MM.1S (cell line): ENCODE measurements at regions not wholly inside any gene's neighbourhood (a gene's known extent, or its start where the extent isn't known, plus 50 kb on each side); places are given as distances from the start of the nearest gene placed in this dataset.

Experiments
- DNase-seq: peaks from one replicate; pipeline ENCODE4 v3.0.0-alpha.2; 2015
- H2AFZ ChIP-seq: fragments of 300-600 bp; sonication (generic); 2 replicates; pipeline ENCODE4 v1.6.0; 2016; ENCODE audit warnings: antibody characterized with exemption, low read length
- H3F3A ChIP-seq: fragments of 300-600 bp; sonication (generic); 2 replicates; pipeline ENCODE4 v1.6.1; 2016; ENCODE audit warnings: mild to moderate bottlenecking, antibody characterized with exemption, low read length, moderate library complexity, mixed read lengths; ENCODE audit not compliant: insufficient read depth
- H3K27ac ChIP-seq: fragments of 300-600 bp; sonication (generic); 2 replicates; pipeline ENCODE4 v1.5.1; 2016; ENCODE audit warnings: mild to moderate bottlenecking, low read length
- H3K27me3 ChIP-seq: fragments of 300-600 bp; sonication (generic); replicated peaks from 2 replicates; pipeline ENCODE4 v1.6.0; 2016; ENCODE audit warnings: low read length; ENCODE audit not compliant: insufficient read depth
- H3K36me3 ChIP-seq: fragments of 300-600 bp; sonication (generic); replicated peaks from 2 replicates; pipeline ENCODE4 v1.6.1; 2016; ENCODE audit warnings: mild to moderate bottlenecking, low read length, mixed read lengths; ENCODE audit not compliant: insufficient read depth
- H3K4me1 ChIP-seq: fragments of 300-600 bp; sonication (generic); 2 replicates; pipeline ENCODE4 v1.6.1; 2016; ENCODE audit warnings: low read length, mixed read lengths
- H3K4me2 ChIP-seq: fragments of 300-600 bp; sonication (generic); 2 replicates; pipeline ENCODE4 v1.6.0; 2016; ENCODE audit warnings: low read depth, low read length
- H3K4me3 ChIP-seq: fragments of 300-600 bp; sonication (generic); 2 replicates; pipeline ENCODE4 v1.5.1; 2016; ENCODE audit warnings: low read length, mixed read lengths
- H3K79me2 ChIP-seq: fragments of 300-600 bp; sonication (generic); 2 replicates; pipeline ENCODE4 v1.6.1; 2016; ENCODE audit warnings: mixed run types, low read length, mixed read lengths
- H3K9ac ChIP-seq: fragments of 300-600 bp; sonication (generic); 2 replicates; pipeline ENCODE4 v1.6.1; 2016; ENCODE audit warnings: low read length, mixed read lengths
- H3K9me2 ChIP-seq: fragments of 300-600 bp; sonication (generic); replicated peaks from 2 replicates; pipeline ENCODE4 v1.6.1; 2016; ENCODE audit warnings: mild to moderate bottlenecking, low read length, mixed read lengths; ENCODE audit not compliant: insufficient read depth
- H3K9me3 ChIP-seq: fragments of 300-600 bp; sonication (generic); replicated peaks from 2 replicates; pipeline ENCODE4 v1.6.1; 2016; ENCODE audit warnings: mild to moderate bottlenecking, low read length, mixed read lengths; ENCODE audit not compliant: insufficient read depth
- H4K20me1 ChIP-seq: fragments of 300-600 bp; sonication (generic); 2 replicates; pipeline ENCODE4 v1.6.1; 2016; ENCODE audit warnings: mild to moderate bottlenecking, low read length, moderate library complexity, mixed read lengths; ENCODE audit not compliant: insufficient read depth
- EZH2 ChIP-seq: fragments of 300-600 bp; sonication (generic); optimal IDR thresholded peaks from 2 replicates; pipeline ENCODE3; 2017; ENCODE audit warnings: low read depth, mild to moderate bottlenecking, antibody characterized with exemption, low read length, mixed read lengths
- EZH2phosphoT487 ChIP-seq: fragments of 300-600 bp; sonication (generic); IDR thresholded peaks from 2 replicates; pipeline ENCODE4 v1.6.1; 2018; ENCODE audit warnings: antibody characterized with exemption, low read length
- TF ChIP-seq, protein P1 (sequence below): fragments of 300-600 bp; sonication (generic); IDR thresholded peaks from 2 replicates; pipeline ENCODE4 v1.5.1; 2016; ENCODE audit warnings: antibody characterized with exemption, low read length, mixed read lengths

- Histone ChIP-seq H3K9me3 (no peaks in the 10 kb centered on the region), H3K4me3 (no peak overlapping the region), H3K4me2 (no peak overlapping the region), H3K4me1 (no peaks in the 10 kb centered on the region), H4K20me1 (no peaks in the 10 kb centered on the region), H3K36me3 (no peaks in the 10 kb centered on the region), H3K27me3 (no peaks in the 10 kb centered on the region), H3K79me2 (no peaks in the 10 kb centered on the region), H2AFZ (no peak overlapping the region), H3K9ac (no peak overlapping the region), H3K9me2 (no peaks in the 10 kb centered on the region), H3K27ac (no peak overlapping the region), H3F3A (no peaks in the 10 kb centered on the region)
- TF ChIP-seq EZH2phosphoT487 (no peak), EZH2 (no peak)
- TF ChIP-seq, protein P1, sequence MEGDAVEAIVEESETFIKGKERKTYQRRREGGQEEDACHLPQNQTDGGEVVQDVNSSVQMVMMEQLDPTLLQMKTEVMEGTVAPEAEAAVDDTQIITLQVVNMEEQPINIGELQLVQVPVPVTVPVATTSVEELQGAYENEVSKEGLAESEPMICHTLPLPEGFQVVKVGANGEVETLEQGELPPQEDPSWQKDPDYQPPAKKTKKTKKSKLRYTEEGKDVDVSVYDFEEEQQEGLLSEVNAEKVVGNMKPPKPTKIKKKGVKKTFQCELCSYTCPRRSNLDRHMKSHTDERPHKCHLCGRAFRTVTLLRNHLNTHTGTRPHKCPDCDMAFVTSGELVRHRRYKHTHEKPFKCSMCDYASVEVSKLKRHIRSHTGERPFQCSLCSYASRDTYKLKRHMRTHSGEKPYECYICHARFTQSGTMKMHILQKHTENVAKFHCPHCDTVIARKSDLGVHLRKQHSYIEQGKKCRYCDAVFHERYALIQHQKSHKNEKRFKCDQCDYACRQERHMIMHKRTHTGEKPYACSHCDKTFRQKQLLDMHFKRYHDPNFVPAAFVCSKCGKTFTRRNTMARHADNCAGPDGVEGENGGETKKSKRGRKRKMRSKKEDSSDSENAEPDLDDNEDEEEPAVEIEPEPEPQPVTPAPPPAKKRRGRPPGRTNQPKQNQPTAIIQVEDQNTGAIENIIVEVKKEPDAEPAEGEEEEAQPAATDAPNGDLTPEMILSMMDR = no peak
- DNase-seq = no peak
These were observed 152.7 kb upstream of the ARHGAP28 start for GRCh38 chr18:6576718-6577375.

DNA sequence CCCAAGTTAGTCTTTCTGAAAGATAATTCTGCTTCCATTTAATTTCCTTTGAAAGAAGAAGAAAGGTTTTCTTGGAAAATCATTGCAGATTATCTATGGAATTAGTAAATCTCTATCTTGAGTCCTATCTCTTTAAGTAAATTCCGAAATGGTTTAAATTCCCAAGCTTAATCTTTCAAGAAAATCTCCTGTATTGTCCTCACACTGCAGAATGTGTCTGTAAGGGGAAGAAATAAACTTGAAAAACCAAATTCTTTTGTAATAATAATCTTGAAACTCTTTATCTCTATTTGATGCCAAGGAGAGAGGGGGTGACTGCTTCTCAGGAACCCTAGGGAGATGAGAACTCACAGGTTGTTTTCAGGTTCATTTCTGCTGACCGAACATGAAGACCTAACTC is 150.8 kb upstream of the ARHGAP28 start:
- Histone ChIP-seq H4K20me1 (no peaks in the 10 kb centered on the region), H3K9me3 (no peaks in the 10 kb centered on the region), H3K36me3 (no peaks in the 10 kb centered on the region), H3K27ac (no peak overlapping the region), H3K79me2 (no peaks in the 10 kb centered on the region), H3K4me3 (no peak overlapping the region), H3K4me2 (no peak overlapping the region), H3K9me2 (no peaks in the 10 kb centered on the region), H3K4me1 (no peaks in the 10 kb centered on the region), H3K27me3 (no peaks in the 10 kb centered on the region), H3F3A (no peaks in the 10 kb centered on the region), H3K9ac (no peak overlapping the region), H2AFZ (no peak overlapping the region)
- no peak for TF ChIP-seq EZH2phosphoT487
- TF ChIP-seq EZH2 = no peak
- TF ChIP-seq, protein P1 = no peak
- DNase-seq = no peak

DNA sequence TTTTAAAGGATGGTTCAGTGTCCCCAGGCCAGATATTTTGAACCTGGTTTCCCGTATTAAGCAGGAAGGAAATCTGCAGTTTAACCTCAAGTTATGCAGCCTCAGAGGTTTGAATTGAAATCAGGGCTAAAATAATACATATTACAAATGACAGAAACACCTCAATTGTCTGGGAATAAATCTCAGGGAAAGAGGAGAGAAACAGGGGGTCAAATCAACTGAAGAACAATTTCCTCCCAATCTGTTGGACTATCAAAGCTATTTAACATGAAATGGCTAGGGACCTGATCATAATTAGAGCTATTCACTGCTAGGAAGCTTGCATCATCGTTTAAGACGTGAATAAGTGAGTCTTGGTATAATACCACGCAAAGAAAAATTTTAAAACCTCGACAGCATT is 150.0 kb upstream of the ARHGAP28 start:
- TF ChIP-seq EZH2phosphoT487 (no peak), EZH2 (no peak)
- TF ChIP-seq, protein P1 = no peak
- Histone ChIP-seq H3K9me2 (no peaks in the 10 kb centered on the region), H3K27ac (no peak overlapping the region)

More for the DNA sequence above, 150.0 kb upstream of the ARHGAP28 start:
- H3K4me1 ChIP-seq = no peaks in the 10 kb centered on the region
- H3K27me3 ChIP-seq = no peaks in the 10 kb centered on the region
- no peak overlapping the region for H3K4me3 ChIP-seq
- no peaks in the 10 kb centered on the region for H3F3A ChIP-seq
- no peaks in the 10 kb centered on the region for H3K36me3 ChIP-seq
- no peaks in the 10 kb centered on the region for H3K79me2 ChIP-seq
- no peak for DNase-seq
- no peaks in the 10 kb centered on the region for H3K9me3 ChIP-seq
- no peak overlapping the region for H3K4me2 ChIP-seq
- no peak overlapping the region for H3K9ac ChIP-seq
- no peaks in the 10 kb centered on the region for H4K20me1 ChIP-seq
- H2AFZ ChIP-seq = no peak overlapping the region
